Progenitor cell of endocrine pancreas (in vitro differentiated cells): ENCODE measurements at regions not wholly inside any gene's neighbourhood (a gene's known extent, or its start where the extent isn't known, plus 50 kb on each side); places are given as distances from the start of the nearest gene placed in this dataset.

Experiments
- DNase-seq: peaks from one replicate; pipeline ENCODE4 v3.0.0; 2021; ENCODE audit warnings: low spot score; ENCODE audit not compliant: unreplicated experiment
- H3K27ac Mint-ChIP-seq: 2 replicates; pipeline ENCODE4 v1.8.0; 2021; ENCODE audit warnings: mild to moderate bottlenecking, moderate library complexity, mixed read lengths
- H3K27me3 Mint-ChIP-seq: 2 replicates; pipeline ENCODE4 v1.8.0; 2021; ENCODE audit warnings: mixed read lengths
- H3K36me3 Mint-ChIP-seq: 2 replicates; pipeline ENCODE4 v1.8.0; 2022; ENCODE audit warnings: mixed read lengths; ENCODE audit not compliant: insufficient read depth
- H3K4me1 Mint-ChIP-seq: 2 replicates; pipeline ENCODE4 v1.8.0; 2021; ENCODE audit warnings: low read depth, mixed read lengths
- H3K4me3 Mint-ChIP-seq: 2 replicates; pipeline ENCODE4 v1.8.0; 2021; ENCODE audit warnings: low read depth, mild to moderate bottlenecking, moderate library complexity, mixed read lengths
- H3K9me3 Mint-ChIP-seq: 2 replicates; pipeline ENCODE4 v1.8.0; 2021; ENCODE audit warnings: low read depth, mixed read lengths
- CTCF ChIP-seq: fragments of 200-600 bp; sonication (generic); IDR thresholded peaks from one replicate; pipeline ENCODE4 v1.5.0; 2021; ENCODE audit warnings: antibody characterized with exemption, mild to moderate bottlenecking; ENCODE audit not compliant: unreplicated experiment

- no peaks in the 10 kb centered on the region for H3K9me3 Mint-ChIP-seq
- no peak for DNase-seq
- H3K36me3 Mint-ChIP-seq: no peaks in the 10 kb centered on the region
- peaks cover 1% of the 10 kb centered on the region for H3K4me1 Mint-ChIP-seq
- H3K27me3 Mint-ChIP-seq: peaks cover 58% of the 10 kb centered on the region
- H3K4me3 Mint-ChIP-seq: no peak overlapping the region
- H3K27ac Mint-ChIP-seq: no peak overlapping the region
- no peak for TF ChIP-seq CTCF
Observed at GRCh38 chr16:50466170-50466569, 82.0 kb upstream of the NKD1 start.

- Mint-ChIP-seq H3K9me3 (no peaks in the 10 kb centered on the region), H3K27ac (peak overlapping the region; percentile 45), H3K4me3 (no peak overlapping the region), H3K27me3 (peaks cover 70% of the 10 kb centered on the region), H3K36me3 (no peaks in the 10 kb centered on the region), H3K4me1 (peaks cover 3% of the 10 kb centered on the region)
- TF ChIP-seq CTCF: peak; percentile 41
- DNase-seq: no peak
Observed at GRCh38 chr16:50464325-50465290, 83.6 kb upstream of the NKD1 start.

GRCh38 chr16:50463581-50464324 lies 84.4 kb upstream of the NKD1 start:
- Mint-ChIP-seq H3K27me3 (peaks cover 73% of the 10 kb centered on the region), H3K36me3 (no peaks in the 10 kb centered on the region), H3K4me3 (no peak overlapping the region), H3K27ac (peak overlapping the region; percentile 45), H3K4me1 (peaks cover 3% of the 10 kb centered on the region), H3K9me3 (no peaks in the 10 kb centered on the region)
- DNase-seq: no peak
- no peak for TF ChIP-seq CTCF

GRCh38 chr16:50462793-50463507 lies 85.2 kb upstream of the NKD1 start:
- no peaks in the 10 kb centered on the region for H3K36me3 Mint-ChIP-seq
- no peaks in the 10 kb centered on the region for H3K9me3 Mint-ChIP-seq
- peaks cover 1% of the 10 kb centered on the region for H3K4me1 Mint-ChIP-seq
- H3K4me3 Mint-ChIP-seq: no peak overlapping the region
- H3K27me3 Mint-ChIP-seq: peaks cover 75% of the 10 kb centered on the region
- TF ChIP-seq CTCF: no peak
- no peak for DNase-seq
- H3K27ac Mint-ChIP-seq: no peak overlapping the region

- Mint-ChIP-seq H3K9me3 (no peaks in the 10 kb centered on the region), H3K4me3 (no peak overlapping the region), H3K36me3 (no peaks in the 10 kb centered on the region), H3K4me1 (peaks cover 1% of the 10 kb centered on the region), H3K27ac (no peak overlapping the region), H3K27me3 (peaks cover 75% of the 10 kb centered on the region)
- TF ChIP-seq CTCF: no peak
- DNase-seq: no peak
Observed at GRCh38 chr16:50461400-50461760, 86.8 kb upstream of the NKD1 start.
